Nephron progenitor cell (in vitro differentiated cells): ENCODE measurements at regions not wholly inside any gene's neighbourhood (a gene's known extent, or its start where the extent isn't known, plus 50 kb on each side); places are given as distances from the start of the nearest gene placed in this dataset.
A peak's percentile ranks its signal among the peaks of the same experiment; 100 is the strongest.

Experiments
- DNase-seq: peaks from one replicate; pipeline ENCODE4 v3.0.0; 2021
- H3K27ac Mint-ChIP-seq: 2 replicates; pipeline ENCODE4 v1.8.0; 2021; ENCODE audit warnings: mild to moderate bottlenecking, moderate library complexity, mixed read lengths
- H3K27me3 Mint-ChIP-seq: 2 replicates; pipeline ENCODE4 v1.8.0; 2021; ENCODE audit warnings: mild to moderate bottlenecking, low read depth, mixed read lengths; ENCODE audit not compliant: poor library complexity
- H3K36me3 Mint-ChIP-seq: 2 replicates; pipeline ENCODE4 v1.8.0; 2021; ENCODE audit warnings: low read depth, mixed read lengths
- H3K4me1 Mint-ChIP-seq: 2 replicates; pipeline ENCODE4 v1.8.0; 2021; ENCODE audit warnings: mixed read lengths
- H3K4me3 Mint-ChIP-seq: 2 replicates; pipeline ENCODE4 v1.8.0; 2021; ENCODE audit warnings: mild to moderate bottlenecking, moderate library complexity, mixed read lengths
- H3K9me3 Mint-ChIP-seq: 2 replicates; pipeline ENCODE4 v1.8.0; 2021; ENCODE audit warnings: mild to moderate bottlenecking, moderate library complexity, mixed read lengths
- CTCF ChIP-seq: fragments of 200-600 bp; sonication (generic); IDR thresholded peaks from 2 replicates; pipeline ENCODE4 v1.5.0; 2021; ENCODE audit warnings: antibody characterized with exemption

DNA sequence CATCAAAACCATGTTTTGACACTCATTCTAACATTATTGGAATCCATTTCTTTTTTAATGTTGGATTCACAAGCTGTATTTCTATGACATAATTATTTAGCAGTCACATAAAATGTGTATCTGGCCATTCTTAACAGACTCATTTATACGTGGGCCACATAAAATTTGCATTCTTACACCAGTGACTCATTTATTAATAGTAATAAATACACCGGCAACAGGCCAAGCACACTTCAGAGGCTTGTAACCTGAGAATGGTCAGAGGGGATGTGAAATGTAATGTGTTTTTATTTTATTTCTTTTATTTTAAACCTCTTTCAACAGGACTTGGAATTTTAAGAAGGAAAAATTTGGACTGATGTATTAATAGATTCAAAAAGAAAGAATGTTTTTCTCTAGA, 384.9 kb upstream of the RARB start:
- no peak for TF ChIP-seq CTCF
- Mint-ChIP-seq H3K27me3 (no peaks in the 10 kb centered on the region), H3K9me3 (peaks cover 4% of the 10 kb centered on the region), H3K27ac (no peak overlapping the region), H3K4me1 (peaks cover 39% of the 10 kb centered on the region), H3K36me3 (peaks cover 5% of the 10 kb centered on the region), H3K4me3 (no peak overlapping the region)
- no peak for DNase-seq

DNA sequence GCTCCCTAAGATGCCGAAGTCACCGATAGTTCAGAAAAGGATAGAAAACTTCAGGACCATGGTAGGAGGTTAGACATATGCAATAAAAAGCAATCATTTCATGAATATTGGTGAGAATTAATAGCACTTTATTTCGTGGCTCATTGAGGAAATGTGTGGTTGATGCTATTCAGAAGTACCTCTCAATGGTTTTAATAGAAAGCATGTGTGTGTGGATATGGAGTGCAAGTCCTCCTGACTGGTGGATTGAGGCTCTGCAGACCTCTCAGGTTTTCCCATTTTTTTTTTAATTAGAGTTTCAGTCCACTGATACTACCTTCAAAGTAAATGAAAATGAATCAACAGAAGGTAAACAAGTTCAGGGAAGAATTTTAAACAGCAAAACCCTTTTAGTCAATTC, 384.3 kb upstream of the RARB start:
- no peaks in the 10 kb centered on the region for H3K27me3 Mint-ChIP-seq
- H3K4me1 Mint-ChIP-seq: peaks cover 34% of the 10 kb centered on the region
- peaks cover 6% of the 10 kb centered on the region for H3K9me3 Mint-ChIP-seq
- no peak for DNase-seq
- H3K4me3 Mint-ChIP-seq: no peak overlapping the region
- TF ChIP-seq CTCF: no peak
- no peak overlapping the region for H3K27ac Mint-ChIP-seq
- peaks cover 5% of the 10 kb centered on the region for H3K36me3 Mint-ChIP-seq

- no peaks in the 10 kb centered on the region for H3K27me3 Mint-ChIP-seq
- H3K27ac Mint-ChIP-seq: peak overlapping the region; percentile 87
- no peak for TF ChIP-seq CTCF
- peaks cover 5% of the 10 kb centered on the region for H3K36me3 Mint-ChIP-seq
- H3K9me3 Mint-ChIP-seq: peaks cover 9% of the 10 kb centered on the region
- DNase-seq: no peak
- H3K4me3 Mint-ChIP-seq: peak overlapping the region; percentile 11
- H3K4me1 Mint-ChIP-seq: peaks cover 22% of the 10 kb centered on the region
These were observed 383.0 kb upstream of the RARB start for GRCh38 chr3:25044762-25045710.

GRCh38 chr3:25046911-25047771, 380.9 kb upstream of the RARB start:
- no peak for TF ChIP-seq CTCF
- Mint-ChIP-seq H3K36me3 (peaks cover 5% of the 10 kb centered on the region), H3K27me3 (no peaks in the 10 kb centered on the region), H3K9me3 (peaks cover 9% of the 10 kb centered on the region), H3K4me1 (peaks cover 26% of the 10 kb centered on the region), H3K4me3 (no peak overlapping the region), H3K27ac (no peak overlapping the region)
- no peak for DNase-seq

- peaks cover 9% of the 10 kb centered on the region for H3K9me3 Mint-ChIP-seq
- no peaks in the 10 kb centered on the region for H3K27me3 Mint-ChIP-seq
- no peak for TF ChIP-seq CTCF
- H3K27ac Mint-ChIP-seq: no peak overlapping the region
- DNase-seq: no peak
- H3K4me3 Mint-ChIP-seq: no peak overlapping the region
- H3K36me3 Mint-ChIP-seq: peaks cover 5% of the 10 kb centered on the region
- peaks cover 36% of the 10 kb centered on the region for H3K4me1 Mint-ChIP-seq
These were observed 378.8 kb upstream of the RARB start for GRCh38 chr3:25049304-25049703.
